ENCODE measurements at regions not wholly inside any gene's neighbourhood (a gene's known extent, or its start where the extent isn't known, plus 50 kb on each side); places are given as distances from the start of the nearest gene placed in this dataset.
A peak's percentile ranks its signal among the peaks of the same experiment; 100 is the strongest.
"Not testable (repeated sequence)": the region's sequence is repeated elsewhere in the genome, so short reads cannot be mapped to it uniquely, and the experiment has no call there.

DNA sequence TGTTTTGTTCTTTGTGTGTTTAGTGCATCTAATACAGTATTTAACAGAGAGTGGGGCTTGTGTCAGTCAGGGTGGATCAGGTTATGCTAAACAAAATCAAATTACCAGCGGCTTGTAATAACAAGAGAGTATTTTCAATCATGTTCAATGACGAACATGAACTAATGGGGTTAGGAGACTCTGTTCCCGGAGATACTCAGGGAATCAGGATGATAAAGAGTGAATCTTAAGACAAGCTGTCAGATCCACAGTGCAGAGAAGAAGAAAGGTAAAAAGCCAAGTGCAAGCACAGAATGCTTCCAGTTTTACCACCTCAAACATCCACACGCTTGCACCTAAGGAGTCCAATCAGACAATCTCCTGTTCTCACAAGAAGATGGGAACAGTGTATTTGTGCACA, 1331.5 kb upstream of the TMEM132C start:
- Mint-ChIP-seq H3K4me1 (ENCODE audit: low read depth) (peaks cover 14% of the 10 kb centered on the region), H3K4me3 (no peak overlapping the region), H3K9me3 (no peaks in the 10 kb centered on the region), H3K27me3 (ENCODE audit: insufficient read depth) (peaks cover 2% of the 10 kb centered on the region; the same call in 1 of the 2 replicates), H3K36me3 (ENCODE audit: low read depth) (no peaks in the 10 kb centered on the region), H3K27ac (no peak overlapping the region)
- TF ChIP-seq, protein P1, sequence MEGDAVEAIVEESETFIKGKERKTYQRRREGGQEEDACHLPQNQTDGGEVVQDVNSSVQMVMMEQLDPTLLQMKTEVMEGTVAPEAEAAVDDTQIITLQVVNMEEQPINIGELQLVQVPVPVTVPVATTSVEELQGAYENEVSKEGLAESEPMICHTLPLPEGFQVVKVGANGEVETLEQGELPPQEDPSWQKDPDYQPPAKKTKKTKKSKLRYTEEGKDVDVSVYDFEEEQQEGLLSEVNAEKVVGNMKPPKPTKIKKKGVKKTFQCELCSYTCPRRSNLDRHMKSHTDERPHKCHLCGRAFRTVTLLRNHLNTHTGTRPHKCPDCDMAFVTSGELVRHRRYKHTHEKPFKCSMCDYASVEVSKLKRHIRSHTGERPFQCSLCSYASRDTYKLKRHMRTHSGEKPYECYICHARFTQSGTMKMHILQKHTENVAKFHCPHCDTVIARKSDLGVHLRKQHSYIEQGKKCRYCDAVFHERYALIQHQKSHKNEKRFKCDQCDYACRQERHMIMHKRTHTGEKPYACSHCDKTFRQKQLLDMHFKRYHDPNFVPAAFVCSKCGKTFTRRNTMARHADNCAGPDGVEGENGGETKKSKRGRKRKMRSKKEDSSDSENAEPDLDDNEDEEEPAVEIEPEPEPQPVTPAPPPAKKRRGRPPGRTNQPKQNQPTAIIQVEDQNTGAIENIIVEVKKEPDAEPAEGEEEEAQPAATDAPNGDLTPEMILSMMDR (IDR thresholded peaks at IDR 0.05) = no peak
- DNase-seq = no peak

GRCh38 chr12:126936181-126936851, 1330.7 kb upstream of the TMEM132C start:
- H3K4me1 Mint-ChIP-seq (ENCODE audit: low read depth) = peaks cover 14% of the 10 kb centered on the region
- H3K4me3 Mint-ChIP-seq = peak overlapping the region; percentile 84
- no peak overlapping the region for H3K27ac Mint-ChIP-seq
- H3K9me3 Mint-ChIP-seq = no peaks in the 10 kb centered on the region
- TF ChIP-seq, protein P1 (IDR thresholded peaks at IDR 0.05) = no peak
- peaks cover under 1% of the 10 kb centered on the region; the same call in 1 of the 2 replicates for H3K27me3 Mint-ChIP-seq (ENCODE audit: insufficient read depth)
- peak; percentile 27 for DNase-seq
- no peaks in the 10 kb centered on the region for H3K36me3 Mint-ChIP-seq (ENCODE audit: low read depth)

GRCh38 chr12:126937431-126937830, 1329.5 kb upstream of the TMEM132C start:
- Mint-ChIP-seq H3K27me3 (ENCODE audit: insufficient read depth) (no peaks in the 10 kb centered on the region; the same call in 1 of the 2 replicates), H3K27ac (no peak overlapping the region), H3K4me1 (ENCODE audit: low read depth) (peaks cover 14% of the 10 kb centered on the region), H3K9me3 (no peaks in the 10 kb centered on the region), H3K36me3 (ENCODE audit: low read depth) (no peaks in the 10 kb centered on the region), H3K4me3 (no peak overlapping the region)
- no peak for DNase-seq
- TF ChIP-seq, protein P1 (IDR thresholded peaks at IDR 0.05) = no peak

DNA sequence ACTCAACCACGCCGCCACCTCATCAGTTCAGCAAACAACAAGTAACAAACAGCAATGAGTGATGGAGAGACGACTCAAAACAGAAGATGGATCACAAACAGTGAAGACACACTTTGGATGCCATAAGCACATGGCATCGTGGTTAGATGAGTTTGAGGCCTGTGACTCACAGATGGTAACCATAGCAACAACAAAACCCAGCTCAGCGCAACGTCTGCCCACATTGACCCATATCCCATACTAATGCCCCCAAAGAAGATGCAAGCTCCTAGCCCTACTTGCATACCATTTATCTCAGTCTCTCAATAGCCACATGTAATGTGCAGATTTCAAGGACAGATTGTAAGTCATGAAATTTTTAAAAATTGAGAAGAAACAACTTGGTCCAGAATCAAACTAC, 1322.3 kb upstream of the TMEM132C start:
- Mint-ChIP-seq H3K4me1 (ENCODE audit: low read depth) (no peaks in the 10 kb centered on the region), H3K27me3 (ENCODE audit: insufficient read depth) (no peaks in the 10 kb centered on the region; the same call in 1 of the 2 replicates), H3K27ac (no peak overlapping the region), H3K4me3 (no peak overlapping the region), H3K9me3 (no peaks in the 10 kb centered on the region), H3K36me3 (ENCODE audit: low read depth) (no peaks in the 10 kb centered on the region)
- no peak for DNase-seq
- TF ChIP-seq, protein P1 (IDR thresholded peaks at IDR 0.05) = no peak

DNA sequence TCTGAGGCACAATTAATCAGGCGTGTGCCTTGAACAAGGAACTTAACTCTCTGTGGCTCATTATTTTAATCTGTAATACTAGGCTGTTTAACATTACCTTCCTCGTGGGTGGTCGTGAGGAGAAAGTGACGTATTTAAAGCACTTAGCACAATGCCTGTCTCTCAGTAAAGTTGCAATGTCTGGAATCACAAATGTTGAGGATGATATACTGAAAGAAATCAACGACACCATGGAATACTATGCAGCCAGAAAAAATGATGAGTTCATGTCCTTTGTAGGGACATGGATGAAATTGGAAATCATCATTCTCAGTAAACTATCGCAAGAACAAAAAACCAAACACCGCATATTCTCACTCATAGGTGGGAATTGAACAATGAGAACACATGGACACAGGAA, 1320.0 kb upstream of the TMEM132C start:
- H3K9me3 Mint-ChIP-seq; H3K27me3 Mint-ChIP-seq (ENCODE audit: insufficient read depth); H3K4me3 Mint-ChIP-seq; H3K27ac Mint-ChIP-seq; H3K4me1 Mint-ChIP-seq (ENCODE audit: low read depth); H3K36me3 Mint-ChIP-seq (ENCODE audit: low read depth); DNase-seq: not testable (repeated sequence)

DNA sequence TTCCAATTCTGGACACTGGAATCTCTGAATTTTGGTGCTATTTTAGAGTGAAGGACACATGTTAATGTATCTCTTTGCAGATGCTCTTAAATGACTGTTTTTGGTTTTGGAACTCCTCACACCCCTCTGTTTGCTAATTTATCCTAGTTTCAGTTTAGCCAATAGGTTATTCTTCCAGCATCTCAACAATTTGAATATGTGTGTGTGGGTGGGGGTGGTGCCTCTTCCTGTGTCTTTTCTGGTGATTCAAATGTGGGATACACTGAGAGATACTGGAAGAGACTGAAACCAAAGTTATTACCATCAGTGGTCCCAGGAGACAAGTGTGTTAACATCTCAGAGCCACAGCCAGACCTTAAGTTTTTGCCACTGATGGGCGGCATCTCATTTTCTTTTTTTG, 1317.4 kb upstream of the TMEM132C start:
- TF ChIP-seq, protein P1 (IDR thresholded peaks at IDR 0.05) = no peak
- DNase-seq = no peak
- no peaks in the 10 kb centered on the region for H3K36me3 Mint-ChIP-seq (ENCODE audit: low read depth)
- no peaks in the 10 kb centered on the region for H3K27me3 Mint-ChIP-seq (ENCODE audit: insufficient read depth)
- H3K4me3 Mint-ChIP-seq = no peak overlapping the region
- no peaks in the 10 kb centered on the region; the same call in 1 of the 2 replicates for H3K9me3 Mint-ChIP-seq
- no peaks in the 10 kb centered on the region for H3K4me1 Mint-ChIP-seq (ENCODE audit: low read depth)
- H3K27ac Mint-ChIP-seq = no peak overlapping the region
